ENCODE measurements at regions not wholly inside any gene's neighbourhood (a gene's known extent, or its start where the extent isn't known, plus 50 kb on each side); places are given as distances from the start of the nearest gene placed in this dataset.

- DNase-seq = no peak
- H3K36me3 ChIP-seq = no peaks in the 10 kb centered on the region
- TF ChIP-seq, protein P1, sequence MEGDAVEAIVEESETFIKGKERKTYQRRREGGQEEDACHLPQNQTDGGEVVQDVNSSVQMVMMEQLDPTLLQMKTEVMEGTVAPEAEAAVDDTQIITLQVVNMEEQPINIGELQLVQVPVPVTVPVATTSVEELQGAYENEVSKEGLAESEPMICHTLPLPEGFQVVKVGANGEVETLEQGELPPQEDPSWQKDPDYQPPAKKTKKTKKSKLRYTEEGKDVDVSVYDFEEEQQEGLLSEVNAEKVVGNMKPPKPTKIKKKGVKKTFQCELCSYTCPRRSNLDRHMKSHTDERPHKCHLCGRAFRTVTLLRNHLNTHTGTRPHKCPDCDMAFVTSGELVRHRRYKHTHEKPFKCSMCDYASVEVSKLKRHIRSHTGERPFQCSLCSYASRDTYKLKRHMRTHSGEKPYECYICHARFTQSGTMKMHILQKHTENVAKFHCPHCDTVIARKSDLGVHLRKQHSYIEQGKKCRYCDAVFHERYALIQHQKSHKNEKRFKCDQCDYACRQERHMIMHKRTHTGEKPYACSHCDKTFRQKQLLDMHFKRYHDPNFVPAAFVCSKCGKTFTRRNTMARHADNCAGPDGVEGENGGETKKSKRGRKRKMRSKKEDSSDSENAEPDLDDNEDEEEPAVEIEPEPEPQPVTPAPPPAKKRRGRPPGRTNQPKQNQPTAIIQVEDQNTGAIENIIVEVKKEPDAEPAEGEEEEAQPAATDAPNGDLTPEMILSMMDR (IDR thresholded peaks at IDR 0.05; ENCODE audit: borderline replicate concordance) = no peak
- H3K27me3 ChIP-seq (ENCODE audit: low read depth) = no peaks in the 10 kb centered on the region
- H3K4me3 ChIP-seq = no peak overlapping the region
- no peak overlapping the region for H3K27ac ChIP-seq (replicated peaks)
- no peaks in the 10 kb centered on the region for H3K4me1 ChIP-seq
- intact Hi-C loops (cut with micrococcal nuclease) = no loop called here
- H3K9me3 ChIP-seq (replicated peaks) = no peaks in the 10 kb centered on the region
These were observed 250.4 kb upstream of the CACNA2D1 start for GRCh38 chr7:82694022-82694421.

DNA sequence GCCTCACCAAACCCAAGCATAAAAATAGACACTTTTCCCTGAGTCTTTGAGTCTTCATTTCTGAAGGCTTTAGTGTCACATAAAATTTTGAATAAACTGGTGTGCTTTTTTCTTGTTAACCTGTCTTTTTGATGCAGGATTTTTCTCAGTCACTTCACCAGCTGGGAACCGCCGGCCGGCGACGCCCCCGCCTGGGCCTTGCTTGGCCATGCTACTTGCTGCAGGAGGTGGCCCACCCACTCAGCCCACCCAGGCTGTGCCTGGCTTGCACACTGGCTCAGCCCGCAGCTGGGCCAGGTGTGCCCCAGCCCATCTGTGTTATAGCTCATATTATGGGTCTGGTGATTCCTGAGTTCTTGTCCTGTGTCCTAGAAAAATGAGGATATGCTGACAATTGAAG lies 247.4 kb upstream of the CACNA2D1 start:
- intact Hi-C loops (cut with micrococcal nuclease) = no loop called here
- Histone ChIP-seq H3K4me3 (no peak overlapping the region), H3K36me3 (no peaks in the 10 kb centered on the region), H3K27me3 (ENCODE audit: low read depth) (no peaks in the 10 kb centered on the region), H3K9me3 (replicated peaks) (no peaks in the 10 kb centered on the region), H3K27ac (replicated peaks) (no peak overlapping the region), H3K4me1 (no peaks in the 10 kb centered on the region)
- TF ChIP-seq, protein P1 (IDR thresholded peaks at IDR 0.05; ENCODE audit: borderline replicate concordance) = no peak
- no peak for DNase-seq

GRCh38 chr7:82685214-82685613 lies 241.6 kb upstream of the CACNA2D1 start:
- DNase-seq = no peak
- Histone ChIP-seq H3K9me3 (replicated peaks) (no peaks in the 10 kb centered on the region), H3K27me3 (ENCODE audit: low read depth) (no peaks in the 10 kb centered on the region), H3K4me1 (no peaks in the 10 kb centered on the region), H3K27ac (replicated peaks) (no peak overlapping the region), H3K36me3 (no peaks in the 10 kb centered on the region), H3K4me3 (no peak overlapping the region)
- TF ChIP-seq, protein P1 (IDR thresholded peaks at IDR 0.05; ENCODE audit: borderline replicate concordance) = no peak
- intact Hi-C loops (cut with micrococcal nuclease) = no loop called here

DNA sequence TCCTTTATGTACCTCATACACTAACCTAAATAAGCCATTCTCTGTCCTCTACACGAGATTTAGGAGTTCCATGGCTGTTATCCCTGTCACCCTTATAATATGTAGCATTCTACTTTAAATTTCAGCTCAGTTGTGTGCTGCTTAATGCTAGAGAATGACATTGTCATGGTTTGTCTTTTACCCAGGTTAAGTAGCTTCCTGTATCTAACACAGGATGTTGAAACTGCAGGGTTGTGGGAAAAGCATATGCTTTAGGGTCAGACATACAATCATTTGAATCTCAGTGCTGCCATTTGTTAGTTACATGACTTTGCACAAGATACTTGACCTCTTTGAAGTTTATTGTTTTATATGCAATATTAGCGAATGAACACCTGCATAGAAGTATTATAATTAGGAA lies 235.1 kb upstream of the CACNA2D1 start:
- intact Hi-C loops (cut with micrococcal nuclease) = no loop called here
- H3K27ac ChIP-seq (replicated peaks) = no peak overlapping the region
- peaks cover 9% of the 10 kb centered on the region for H3K4me1 ChIP-seq
- TF ChIP-seq, protein P1 (IDR thresholded peaks at IDR 0.05; ENCODE audit: borderline replicate concordance) = no peak
- H3K4me3 ChIP-seq = no peak overlapping the region
- H3K9me3 ChIP-seq (replicated peaks) = no peaks in the 10 kb centered on the region
- H3K27me3 ChIP-seq (ENCODE audit: low read depth) = no peaks in the 10 kb centered on the region
- H3K36me3 ChIP-seq = no peaks in the 10 kb centered on the region
- DNase-seq = no peak

- Histone ChIP-seq H3K9me3 (replicated peaks) (no peaks in the 10 kb centered on the region), H3K4me1 (peaks cover 9% of the 10 kb centered on the region), H3K36me3 (no peaks in the 10 kb centered on the region), H3K27me3 (ENCODE audit: low read depth) (no peaks in the 10 kb centered on the region), H3K27ac (replicated peaks) (no peak overlapping the region), H3K4me3 (no peak overlapping the region)
- no peak for DNase-seq
- intact Hi-C loops (cut with micrococcal nuclease) = no loop called here
- TF ChIP-seq, protein P1 (IDR thresholded peaks at IDR 0.05; ENCODE audit: borderline replicate concordance) = no peak
These were observed 234.7 kb upstream of the CACNA2D1 start for GRCh38 chr7:82678259-82678658.

DNA sequence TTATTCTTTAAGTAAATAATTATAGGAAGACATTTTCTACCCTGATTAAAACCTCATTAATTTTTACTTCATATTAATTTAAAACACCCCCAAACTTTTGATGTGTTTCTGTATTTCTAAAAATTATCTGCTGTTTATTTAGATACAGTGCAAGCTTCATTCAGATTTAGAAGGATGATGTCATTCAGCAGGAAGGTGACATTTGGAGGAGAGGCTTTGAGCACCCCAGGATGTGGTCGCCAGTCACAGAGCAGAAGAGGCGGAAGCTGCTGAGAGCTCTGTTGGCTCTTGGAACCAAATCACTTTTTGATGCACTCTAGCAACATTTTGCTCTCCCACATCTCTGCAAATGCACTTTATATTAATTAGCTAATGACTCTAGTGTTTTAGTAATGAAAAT lies 233.9 kb upstream of the CACNA2D1 start:
- Histone ChIP-seq H3K4me3 (no peak overlapping the region), H3K4me1 (peaks cover 9% of the 10 kb centered on the region), H3K9me3 (replicated peaks) (no peaks in the 10 kb centered on the region), H3K36me3 (no peaks in the 10 kb centered on the region), H3K27me3 (ENCODE audit: low read depth) (no peaks in the 10 kb centered on the region), H3K27ac (replicated peaks) (no peak overlapping the region)
- no peak for DNase-seq
- intact Hi-C loops (cut with micrococcal nuclease) = no loop called here
- TF ChIP-seq, protein P1 (IDR thresholded peaks at IDR 0.05; ENCODE audit: borderline replicate concordance) = no peak
